NCI-H2171 (cell line): ENCODE measurements at regions not wholly inside any gene's neighbourhood (a gene's known extent, or its start where the extent isn't known, plus 50 kb on each side); places are given as distances from the start of the nearest gene placed in this dataset.

Experiments used
- DNase-seq: peaks from one replicate; lab custom pipeline; 2025; lab: John Stamatoyannopoulos, UW

DNA sequence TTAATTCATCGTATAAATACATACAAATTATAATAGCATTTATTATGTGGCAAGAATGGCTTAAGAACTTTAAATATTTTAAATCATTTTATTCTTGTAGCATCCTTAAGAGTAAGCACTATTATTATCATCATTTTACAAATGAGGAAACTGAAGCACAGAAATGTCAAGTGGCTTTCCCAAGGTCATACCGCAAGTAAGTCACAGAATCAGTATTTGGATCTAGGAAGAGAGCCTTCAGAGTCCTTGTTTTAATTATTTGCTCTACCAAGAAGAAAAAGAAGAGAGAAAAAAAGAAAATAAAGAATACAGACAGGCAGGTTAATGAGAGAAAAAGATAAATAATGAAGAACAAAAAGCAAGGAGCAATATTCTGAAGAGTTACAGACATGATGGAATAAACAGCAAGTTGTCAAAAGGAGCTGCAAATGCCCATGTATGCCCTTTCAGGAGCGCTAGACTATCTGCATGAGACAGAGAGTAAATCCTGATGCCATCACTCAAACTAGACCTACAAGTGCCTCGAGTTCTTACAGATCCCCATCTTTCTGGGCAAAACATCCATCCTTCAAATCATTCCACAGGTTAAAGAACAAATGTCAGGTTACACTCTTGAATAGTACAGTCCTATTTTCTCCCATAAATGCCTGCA, 57.8 kb upstream of the ETAA1 start:
- DNase-seq = no peak

DNA sequence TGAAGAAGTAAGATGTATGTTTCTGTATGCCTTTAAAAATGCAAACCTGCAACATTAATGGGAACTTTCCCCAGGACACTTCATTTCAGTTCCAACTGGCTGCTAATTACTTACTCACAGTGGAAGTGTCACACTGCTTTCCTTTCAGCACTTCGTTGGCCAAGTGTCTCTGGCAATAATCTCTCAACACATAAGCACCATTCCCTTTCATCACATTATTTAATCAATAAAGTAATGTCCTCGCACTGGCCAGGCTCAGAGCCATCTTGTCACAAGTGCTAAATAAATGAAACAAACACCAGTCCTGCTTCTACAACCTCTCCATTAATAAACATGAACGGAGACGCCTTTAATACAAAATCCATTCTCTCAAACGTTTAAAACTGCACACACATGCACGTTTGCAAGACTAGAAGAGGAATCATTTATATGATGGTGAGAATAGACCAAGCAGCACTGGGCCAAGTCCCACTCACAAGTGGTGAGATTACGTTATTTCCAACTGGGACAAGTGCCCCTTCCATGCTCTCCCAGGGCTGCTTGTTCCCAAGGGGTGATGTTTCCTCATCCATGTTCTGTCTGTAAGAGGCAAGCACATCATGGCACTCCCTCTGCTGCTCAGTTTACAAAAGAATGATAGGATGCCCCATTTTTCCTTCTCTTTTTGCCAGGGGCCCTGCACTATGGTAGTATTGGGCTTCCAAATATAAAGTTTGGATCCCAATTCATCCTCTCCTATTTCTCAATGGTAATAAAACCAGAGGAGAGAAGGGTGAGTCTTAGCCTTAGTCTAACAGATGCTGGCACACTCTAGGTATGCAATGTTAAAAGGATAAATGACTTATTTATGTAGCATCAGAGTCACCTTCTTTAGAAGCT, 56.8 kb upstream of the ETAA1 start:
- DNase-seq = no peak

DNA sequence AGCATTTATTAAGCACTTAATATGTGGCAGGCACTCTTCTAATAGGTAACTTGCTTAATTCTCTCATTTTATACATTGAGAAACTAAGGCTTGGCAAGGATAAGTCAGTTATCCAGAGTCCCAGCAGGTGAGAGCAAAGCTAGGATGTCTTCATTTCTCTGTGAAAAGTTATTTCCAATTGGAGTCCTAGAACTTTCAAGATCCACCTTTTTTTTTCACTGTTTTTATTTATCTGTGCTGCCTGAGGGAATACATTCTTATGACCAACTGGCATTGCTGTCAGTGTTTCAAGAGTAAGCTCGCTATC, 56.2 kb upstream of the ETAA1 start:
- DNase-seq = no peak

DNA sequence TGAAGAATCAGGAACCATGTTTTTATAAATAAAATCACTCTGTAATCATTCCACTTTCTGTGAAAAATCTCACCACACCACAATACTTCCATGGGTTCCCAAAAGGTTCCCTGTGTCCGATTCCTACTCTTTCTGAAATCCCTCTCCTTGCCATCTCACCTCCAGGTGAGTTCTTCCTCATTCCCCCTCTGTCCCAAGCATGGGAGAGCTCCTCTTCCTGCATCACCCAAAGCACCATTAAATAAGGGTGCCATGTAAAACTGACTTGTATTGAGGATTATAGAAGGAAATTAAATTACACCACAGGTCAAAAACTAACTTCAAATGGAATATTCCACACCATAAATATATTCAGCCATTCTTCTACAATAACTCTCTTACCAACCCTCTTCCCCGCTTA, 55.8 kb upstream of the ETAA1 start:
- no peak for DNase-seq

DNA sequence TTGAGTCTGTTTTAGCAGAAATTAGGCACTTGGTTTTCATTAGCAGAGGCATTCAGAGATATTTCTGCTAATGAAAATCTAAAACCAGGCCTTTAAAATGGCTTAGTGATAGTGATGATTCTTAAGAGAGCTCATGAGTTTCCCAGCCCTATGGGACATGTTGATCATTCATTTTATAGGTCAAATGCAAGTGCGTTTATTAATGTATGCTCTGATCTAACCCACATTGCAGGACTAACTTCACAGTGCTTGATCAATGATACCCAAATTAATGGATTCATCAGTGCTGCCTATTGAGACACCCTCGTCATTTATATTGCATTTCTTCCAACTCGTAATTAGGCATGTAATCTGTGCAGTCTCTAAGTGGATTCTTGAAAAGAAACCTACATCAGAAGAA, 54.7 kb upstream of the ETAA1 start:
- no peak for DNase-seq

DNA sequence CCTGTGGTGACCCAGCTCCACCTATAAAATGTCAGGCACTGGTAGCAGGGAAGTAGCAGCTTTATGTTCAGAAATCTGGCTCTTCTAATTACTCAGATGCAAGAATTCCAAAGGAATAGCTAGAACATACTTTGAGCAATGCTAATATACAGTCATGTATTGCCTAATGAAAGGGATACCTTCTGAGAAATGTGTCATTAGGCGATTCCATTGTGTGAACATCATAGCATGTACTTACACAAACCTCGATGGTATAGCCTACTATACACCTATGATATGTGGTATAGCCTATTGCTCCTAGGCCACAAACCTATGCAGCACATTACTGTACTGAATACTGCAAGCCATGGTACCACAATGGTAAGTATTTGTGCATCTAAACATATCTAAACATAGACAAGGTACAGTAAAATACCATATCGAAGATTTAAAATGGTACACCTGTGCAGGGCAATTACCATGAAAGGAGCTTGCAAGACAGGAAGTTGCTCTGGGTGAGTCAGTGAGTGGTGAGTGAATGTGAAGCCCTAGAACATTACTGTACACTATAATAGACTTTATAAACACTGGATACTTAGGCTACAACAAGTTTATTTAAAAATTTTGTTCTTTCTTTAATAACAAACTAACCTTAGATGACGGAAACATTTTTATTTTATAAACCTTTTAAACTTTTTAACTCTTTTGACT, 50.3 kb upstream of the ETAA1 start:
- DNase-seq = no peak
